Transverse colon (tissue), 4 donors: ENCODE measurements at regions not wholly inside any gene's neighbourhood (a gene's known extent, or its start where the extent isn't known, plus 50 kb on each side); places are given as distances from the start of the nearest gene placed in this dataset.

Experiments
- EP300 ChIP-seq: sonication (generic); formaldehyde crosslinking; IDR thresholded peaks from one replicate; pipeline ENCODE4 v1.6.1; 2017; ENCODE audit warnings: antibody characterized with exemption, low read depth
- POLR2A ChIP-seq: fragments of 450-650 bp; IDR thresholded peaks from one replicate; pipeline ENCODE4 v1.6.1; 2016; ENCODE audit warnings: antibody characterized with exemption, mild to moderate bottlenecking, moderate library complexity
- POLR2AphosphoS5 ChIP-seq, 3 donors: sonication (generic); formaldehyde crosslinking; IDR thresholded peaks; one replicate each; pipeline ENCODE4 v1.6.1; 2016; ENCODE audit warnings: antibody characterized with exemption in 3 of 3
- TF ChIP-seq, protein P1 (sequence below), 5 experiments: fragments of 200-600 bp in 3 of 5; fragments of 450-650 bp in 2 of 5; sonication (generic) in 3 of 5; IDR thresholded peaks; 1 replicate in 2 of 5; 2 replicates in 3 of 5; pipeline ENCODE4 v1.5.1; 2016 to 2017; ENCODE audit warnings: antibody characterized with exemption in 5 of 5, inconsistent platforms in 3 of 5, mild to moderate bottlenecking in 2 of 5, moderate library complexity in 1 of 5

- TF ChIP-seq POLR2A (no peak), EP300 (no peak), POLR2AphosphoS5 (IDR thresholded peaks at IDR 0.05) (no peak)
- TF ChIP-seq, protein P1, sequence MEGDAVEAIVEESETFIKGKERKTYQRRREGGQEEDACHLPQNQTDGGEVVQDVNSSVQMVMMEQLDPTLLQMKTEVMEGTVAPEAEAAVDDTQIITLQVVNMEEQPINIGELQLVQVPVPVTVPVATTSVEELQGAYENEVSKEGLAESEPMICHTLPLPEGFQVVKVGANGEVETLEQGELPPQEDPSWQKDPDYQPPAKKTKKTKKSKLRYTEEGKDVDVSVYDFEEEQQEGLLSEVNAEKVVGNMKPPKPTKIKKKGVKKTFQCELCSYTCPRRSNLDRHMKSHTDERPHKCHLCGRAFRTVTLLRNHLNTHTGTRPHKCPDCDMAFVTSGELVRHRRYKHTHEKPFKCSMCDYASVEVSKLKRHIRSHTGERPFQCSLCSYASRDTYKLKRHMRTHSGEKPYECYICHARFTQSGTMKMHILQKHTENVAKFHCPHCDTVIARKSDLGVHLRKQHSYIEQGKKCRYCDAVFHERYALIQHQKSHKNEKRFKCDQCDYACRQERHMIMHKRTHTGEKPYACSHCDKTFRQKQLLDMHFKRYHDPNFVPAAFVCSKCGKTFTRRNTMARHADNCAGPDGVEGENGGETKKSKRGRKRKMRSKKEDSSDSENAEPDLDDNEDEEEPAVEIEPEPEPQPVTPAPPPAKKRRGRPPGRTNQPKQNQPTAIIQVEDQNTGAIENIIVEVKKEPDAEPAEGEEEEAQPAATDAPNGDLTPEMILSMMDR (IDR thresholded peaks at IDR 0.05), result no peak
These were observed 72.7 kb downstream of the NAA11 start for GRCh38 chr4:79253168-79253567.
